GM11168 (cell line): ENCODE measurements at regions not wholly inside any gene's neighbourhood (a gene's known extent, or its start where the extent isn't known, plus 50 kb on each side); places are given as distances from the start of the nearest gene placed in this dataset.

Source experiments
- in situ Hi-C: fragments of 300-500 bp; cut with MboI; formaldehyde crosslinking; loops from one replicate; pipeline ENCODE4 v1.12.0; 2022; ENCODE audit warnings: low sequenced_read_pairs; ENCODE audit not compliant: unreplicated experiment

DNA sequence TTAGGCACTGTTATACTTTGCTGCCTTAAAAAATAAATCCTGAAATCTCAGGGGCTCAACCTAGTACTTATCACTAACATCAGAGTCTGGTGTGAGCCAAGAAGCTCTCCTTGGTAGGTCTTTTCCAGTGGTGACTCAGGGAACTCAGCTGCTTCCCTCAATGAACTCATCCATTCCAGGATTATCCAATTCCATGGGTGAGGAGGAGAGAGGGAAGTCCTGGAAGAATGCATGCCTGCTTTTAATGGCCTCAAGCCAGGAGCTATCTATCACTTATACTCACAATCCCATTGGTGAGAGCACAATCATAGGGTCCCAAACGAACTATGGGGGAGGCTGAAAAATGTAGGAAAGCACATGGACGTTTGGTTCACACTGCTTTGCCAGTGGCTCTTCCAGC lies 113.6 kb downstream of the POLR2M start:
- in situ Hi-C loops: no loop called here

DNA sequence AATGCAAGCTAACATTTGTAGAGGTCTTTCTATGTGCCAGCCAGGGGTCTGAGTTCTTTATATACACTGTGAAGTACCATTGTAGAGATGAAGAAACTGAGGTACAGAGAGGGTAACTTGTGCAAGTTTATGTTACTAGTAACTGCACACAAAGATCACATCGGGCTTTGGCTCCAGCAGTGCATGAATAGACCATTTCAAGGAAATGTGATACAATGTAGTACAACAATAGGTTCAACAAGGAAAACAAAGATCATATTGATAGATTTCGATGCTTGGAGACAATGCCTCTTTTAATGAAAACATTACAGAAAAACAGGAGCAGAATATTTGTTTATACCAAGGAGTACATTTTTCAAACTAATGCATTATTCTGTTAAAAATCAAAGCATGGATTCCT lies 115.3 kb downstream of the POLR2M start:
- in situ Hi-C loops: no loop called here

DNA sequence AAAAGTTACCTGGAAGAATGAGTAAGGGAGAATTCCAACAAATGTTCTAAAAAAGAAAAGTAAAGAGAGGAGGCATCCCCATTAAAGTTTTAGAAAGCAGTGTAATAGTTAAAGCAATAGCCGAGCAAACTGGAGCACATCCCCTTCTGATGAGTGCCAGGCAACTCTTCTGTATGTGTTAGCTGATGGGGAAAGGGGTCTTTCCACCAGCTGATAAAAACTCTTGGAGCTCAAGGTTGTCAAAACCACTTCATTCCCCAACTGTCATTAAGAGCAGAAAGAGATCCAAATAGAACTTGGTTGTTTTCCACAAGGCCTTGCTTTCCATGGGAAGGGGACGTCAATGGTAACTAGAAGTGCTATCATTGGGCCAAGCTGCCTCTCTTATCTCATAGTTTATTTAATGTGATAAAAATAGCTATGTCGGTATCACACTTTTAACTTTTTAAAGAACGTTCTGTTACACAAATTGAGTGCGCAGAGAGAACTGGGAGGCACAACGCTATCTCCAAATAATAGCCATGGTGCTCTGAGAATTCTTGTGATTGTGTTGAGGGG lies 116.9 kb downstream of the POLR2M start:
- in situ Hi-C loops: no loop called here

DNA sequence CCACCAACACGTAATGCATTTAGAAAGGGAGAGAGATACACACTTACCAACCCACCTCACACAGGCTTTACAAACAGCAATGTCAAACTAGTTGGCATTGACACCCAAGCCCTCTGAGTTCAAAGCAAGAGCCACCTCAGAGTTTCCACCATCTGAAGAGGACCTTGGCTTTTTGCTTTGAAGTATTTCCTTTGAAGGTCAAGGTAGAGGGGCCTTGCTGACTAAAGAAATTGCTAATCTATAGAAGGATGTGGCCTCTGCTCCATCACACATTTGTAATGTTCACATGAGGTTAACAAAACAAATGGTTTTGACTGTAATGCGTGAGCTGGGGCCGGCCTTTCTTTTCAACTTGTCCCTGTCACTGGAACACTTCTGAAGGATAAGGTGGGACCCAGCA lies 117.7 kb downstream of the POLR2M start:
- in situ Hi-C loops: no loop called here

DNA sequence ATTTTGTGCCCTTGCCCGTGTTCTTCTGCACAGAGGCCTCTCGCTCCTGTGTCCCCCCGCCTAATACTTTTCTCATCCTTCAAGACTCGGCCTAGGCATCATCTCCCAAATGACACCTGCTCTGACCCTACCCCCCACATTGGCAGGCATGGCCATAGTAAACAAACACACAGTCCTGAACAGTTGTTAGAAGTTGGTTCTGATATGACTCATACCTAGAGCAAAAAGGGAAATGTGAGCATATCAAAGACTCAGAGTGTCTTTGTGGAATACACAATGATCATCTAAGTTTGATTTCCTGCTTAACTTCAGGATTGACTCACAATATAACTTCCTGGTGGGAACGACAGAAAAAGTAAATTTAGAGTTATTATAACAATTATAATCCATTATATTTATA lies 120.5 kb downstream of the POLR2M start:
- in situ Hi-C loops: no loop called here

DNA sequence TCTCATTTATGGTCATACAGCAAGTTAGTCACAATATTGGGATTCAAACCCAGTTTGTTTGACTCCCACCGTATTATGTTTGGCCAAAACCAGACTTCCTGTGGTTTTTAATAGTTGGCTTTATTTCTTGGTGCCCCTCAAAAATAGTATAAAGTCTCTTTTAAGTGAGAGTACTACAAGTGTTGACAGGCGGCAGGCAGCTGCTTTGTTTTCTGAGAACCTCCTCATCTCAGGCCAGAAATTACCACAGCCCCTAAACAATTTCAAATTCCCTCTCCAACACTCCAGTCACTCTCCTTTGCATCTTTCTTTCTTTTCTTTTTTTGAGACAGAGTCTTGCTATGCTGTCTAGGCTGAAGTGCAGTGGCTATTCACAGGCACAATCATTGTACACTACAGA lies 121.5 kb downstream of the POLR2M start:
- in situ Hi-C loops: no loop called here

DNA sequence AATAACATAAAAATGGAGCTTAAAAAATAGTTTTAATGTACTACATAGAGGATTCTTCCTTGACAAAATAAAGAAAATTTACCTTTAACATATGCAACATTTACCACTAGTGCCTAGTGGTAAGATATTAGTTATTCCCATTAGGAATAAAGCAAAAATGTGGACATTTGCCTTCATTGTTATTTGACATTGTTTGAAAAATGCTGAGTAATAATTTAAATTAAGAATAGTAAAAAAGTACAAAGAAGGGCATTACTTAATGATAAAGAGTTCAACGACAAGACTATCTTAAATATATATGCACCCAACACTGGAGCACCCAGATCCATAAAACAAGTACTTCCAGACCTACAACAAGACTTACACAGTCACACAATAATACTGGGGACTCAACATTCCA lies 125.7 kb downstream of the POLR2M start:
- in situ Hi-C loops: no loop called here

DNA sequence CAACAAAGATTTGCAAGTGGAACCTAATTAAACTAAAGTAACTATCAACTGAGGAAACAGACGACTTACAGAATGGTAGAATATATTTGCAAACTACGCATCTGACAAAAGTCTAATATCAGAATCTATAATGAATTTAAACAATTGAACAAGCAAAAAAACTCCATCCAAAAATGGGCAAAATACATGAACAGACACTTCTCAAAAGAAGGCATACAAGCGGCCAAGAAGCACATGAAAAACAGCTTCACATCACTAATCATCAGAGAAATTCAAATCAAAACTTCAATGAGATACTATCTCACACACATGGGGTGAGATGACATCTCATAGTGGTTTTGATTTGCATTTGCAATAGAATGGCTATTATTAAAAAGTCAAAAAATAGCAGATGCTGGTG lies 128.6 kb downstream of the POLR2M start:
- in situ Hi-C loops: no loop called here

DNA sequence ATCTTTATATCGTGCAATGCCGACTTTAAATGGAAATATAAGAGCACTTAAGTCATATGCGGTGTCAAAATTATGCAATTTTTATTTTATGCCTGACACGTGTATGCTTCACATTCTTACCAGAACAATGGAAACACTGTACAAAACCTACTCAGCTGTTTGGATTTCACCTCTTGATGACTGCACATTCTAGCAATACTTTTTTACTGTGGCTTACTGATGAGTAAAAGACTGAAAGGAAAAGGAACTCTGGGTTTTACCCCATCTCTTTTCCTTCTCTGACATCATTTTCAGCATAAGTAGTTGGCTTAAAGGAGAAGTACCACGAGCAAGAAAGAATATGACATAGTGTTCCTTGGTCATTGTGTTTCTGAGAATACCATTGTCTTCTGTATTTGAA lies 142.8 kb downstream of the POLR2M start:
- in situ Hi-C loops: no loop called here

DNA sequence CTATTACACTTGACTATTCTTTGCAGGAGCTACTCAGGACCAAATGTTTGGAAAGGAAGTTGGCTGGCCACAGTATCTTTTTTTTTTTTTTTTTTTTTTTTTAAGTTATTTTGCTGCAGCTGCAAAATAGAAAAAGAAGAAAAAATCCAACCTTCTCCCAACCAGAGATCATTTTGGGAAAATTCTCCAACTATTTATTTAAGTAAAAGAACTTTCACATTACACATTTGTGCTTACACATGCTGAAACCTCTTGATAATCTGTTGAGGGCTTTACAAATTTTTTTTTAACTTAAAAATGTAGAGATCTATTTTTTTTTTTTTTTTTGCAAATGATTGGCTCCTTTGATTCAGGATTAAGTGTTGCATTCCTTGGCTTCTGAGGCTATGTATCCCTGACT lies 148.0 kb downstream of the POLR2M start:
- in situ Hi-C loops: loop anchor here (10.0 kb wide), 1 partner anchor 90 kb away; no protein-coding TSS in a partner anchor

DNA sequence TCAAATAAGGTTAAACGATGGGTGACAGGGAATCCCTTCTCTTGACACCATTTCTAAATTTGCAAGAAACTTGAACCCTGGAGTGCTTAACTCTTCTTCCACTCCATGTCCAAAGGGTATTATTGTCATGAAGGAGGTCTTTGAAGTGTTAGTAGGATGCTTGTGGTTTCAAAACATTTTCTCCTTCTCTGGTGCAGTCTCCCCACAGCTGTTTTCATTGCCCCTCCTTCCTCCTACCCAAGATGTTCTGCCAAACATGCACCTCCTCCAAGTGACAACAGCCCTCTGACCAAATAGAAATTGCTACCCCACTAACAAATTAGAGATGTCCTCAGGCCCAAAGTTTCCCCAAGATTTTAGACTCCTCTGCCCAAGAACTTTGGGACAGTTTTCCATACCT lies 151.4 kb downstream of the POLR2M start:
- in situ Hi-C loops: loop anchor here (10.0 kb wide), 1 partner anchor 93 kb away; no protein-coding TSS in a partner anchor

DNA sequence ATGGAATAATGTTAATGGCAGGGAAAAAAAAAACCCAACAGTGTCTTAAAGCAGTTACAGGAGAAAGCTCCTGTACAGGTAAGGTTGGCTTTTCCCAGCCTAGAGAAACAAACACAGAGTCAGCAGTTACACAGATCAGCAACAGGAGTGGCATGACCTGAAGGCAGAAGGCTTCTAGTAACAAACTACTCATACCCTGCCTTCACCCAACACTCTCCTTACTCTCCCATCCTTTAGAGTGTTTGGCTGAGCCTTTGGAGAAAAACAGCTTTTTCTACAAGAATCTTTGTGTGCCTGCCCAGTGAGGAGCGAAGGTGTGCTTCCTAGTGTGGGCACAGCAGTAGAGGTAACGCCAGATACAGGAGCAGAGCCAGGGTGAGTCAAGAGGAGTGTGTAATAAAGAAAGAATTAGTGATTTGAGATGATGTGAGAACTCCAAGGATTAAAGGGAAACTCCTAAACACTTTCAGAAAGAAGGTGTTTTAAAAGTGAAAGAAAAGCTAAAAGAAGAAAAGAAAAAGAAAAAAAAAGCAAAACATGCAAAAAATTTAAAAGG lies 152.7 kb downstream of the POLR2M start:
- in situ Hi-C loops: loop anchor here (10.0 kb wide), 1 partner anchor 94 kb away; no protein-coding TSS in a partner anchor

DNA sequence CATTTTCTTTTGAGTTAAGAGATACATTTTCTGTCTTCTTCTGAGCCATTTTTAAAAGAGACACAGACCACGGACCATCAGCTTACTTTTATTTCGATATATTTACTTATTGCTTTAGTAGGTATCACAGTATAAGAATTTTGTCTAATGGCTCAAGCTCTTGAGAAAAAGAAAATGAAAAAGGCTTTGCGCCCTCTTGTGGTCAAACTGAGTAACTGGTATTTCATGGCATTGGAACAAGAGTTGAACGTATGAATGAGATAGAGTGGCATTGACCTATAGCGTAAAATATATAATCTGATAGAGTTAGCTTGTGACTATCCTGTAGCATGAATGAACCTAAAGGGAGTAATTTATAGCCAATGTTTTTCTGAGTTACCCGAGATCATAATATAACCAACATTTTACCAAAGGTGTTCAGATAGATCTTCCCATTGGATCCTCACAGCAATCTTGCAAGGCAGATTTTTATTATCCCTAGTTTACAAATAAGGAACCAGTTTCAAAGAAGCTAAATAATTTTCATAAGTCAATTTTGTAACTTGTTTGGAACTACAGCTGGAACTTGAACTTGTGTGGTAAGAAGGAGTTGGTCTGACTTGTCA lies 154.6 kb downstream of the POLR2M start:
- in situ Hi-C loops: no loop called here

DNA sequence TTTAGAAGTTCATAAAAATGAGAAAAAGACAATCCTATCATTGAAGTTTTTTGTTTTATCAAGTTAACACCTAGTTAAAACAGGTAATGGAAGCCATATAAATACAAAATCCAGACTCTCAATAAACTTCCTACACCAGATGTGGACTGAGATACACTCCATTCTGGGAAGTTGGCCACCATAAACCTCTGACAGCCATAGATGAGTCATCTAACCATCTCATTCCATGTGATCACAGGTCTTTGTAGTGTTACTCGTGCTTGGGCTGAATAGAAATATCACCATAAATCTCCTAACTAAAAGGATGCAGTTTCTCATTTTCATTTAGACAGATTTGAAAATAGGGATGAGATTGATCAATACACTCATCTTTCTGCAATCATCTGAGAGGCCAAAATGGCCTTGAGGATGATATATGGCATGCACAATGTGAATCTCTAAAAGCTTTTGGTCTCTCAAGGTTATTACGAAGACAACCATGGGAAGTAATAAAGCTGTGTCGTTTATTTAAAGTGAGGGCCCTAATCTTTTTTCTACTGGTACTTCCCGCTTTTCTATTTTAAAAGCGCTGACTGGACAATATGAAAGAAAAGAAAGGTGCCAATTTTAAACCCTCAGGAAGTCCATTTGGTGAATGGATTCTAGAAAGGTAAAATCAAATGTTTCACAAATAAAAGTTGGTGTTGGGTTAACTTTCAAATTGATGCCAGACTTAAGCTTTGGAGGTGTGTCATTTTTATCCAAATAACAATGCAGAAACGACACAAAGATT lies 155.5 kb downstream of the POLR2M start:
- in situ Hi-C loops: no loop called here

DNA sequence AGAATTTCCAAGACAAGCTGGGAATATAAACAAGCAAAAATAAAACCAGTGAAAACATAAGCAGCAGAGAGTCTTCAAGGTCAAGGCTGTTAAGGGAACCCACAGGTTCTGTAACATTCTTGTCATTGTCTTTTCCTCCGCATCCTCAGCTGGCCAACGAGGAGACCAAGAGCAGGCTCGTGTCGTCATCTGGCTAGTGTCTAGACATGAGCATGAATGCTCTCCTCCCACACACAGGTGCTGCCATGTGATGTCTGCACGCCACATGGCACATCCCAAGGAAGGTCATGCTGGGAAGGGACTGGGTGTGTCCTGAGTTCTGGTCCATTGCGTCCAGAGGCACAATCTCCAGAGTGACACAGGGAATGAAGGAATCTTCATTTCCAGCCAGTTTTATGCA lies 156.2 kb downstream of the POLR2M start:
- in situ Hi-C loops: no loop called here

DNA sequence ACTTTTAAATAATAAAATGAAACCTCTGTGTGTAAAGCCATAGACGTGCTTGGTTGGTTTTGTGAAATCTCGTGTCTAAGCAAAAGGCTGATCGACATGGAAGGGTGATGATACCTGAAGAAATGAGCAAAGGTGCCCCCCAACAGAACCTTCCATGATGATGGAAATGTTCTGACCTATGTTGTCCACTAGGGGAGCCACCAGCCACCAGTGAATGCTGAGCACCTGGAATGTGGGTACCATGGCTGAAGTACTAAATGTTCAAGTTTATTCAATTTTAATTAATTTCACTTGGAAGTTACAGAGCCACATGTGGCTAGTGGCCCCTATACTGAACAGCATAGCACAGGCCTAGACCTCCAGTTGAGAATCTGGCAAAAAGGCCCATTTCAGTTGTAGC lies 158.8 kb downstream of the POLR2M start:
- in situ Hi-C loops: no loop called here

DNA sequence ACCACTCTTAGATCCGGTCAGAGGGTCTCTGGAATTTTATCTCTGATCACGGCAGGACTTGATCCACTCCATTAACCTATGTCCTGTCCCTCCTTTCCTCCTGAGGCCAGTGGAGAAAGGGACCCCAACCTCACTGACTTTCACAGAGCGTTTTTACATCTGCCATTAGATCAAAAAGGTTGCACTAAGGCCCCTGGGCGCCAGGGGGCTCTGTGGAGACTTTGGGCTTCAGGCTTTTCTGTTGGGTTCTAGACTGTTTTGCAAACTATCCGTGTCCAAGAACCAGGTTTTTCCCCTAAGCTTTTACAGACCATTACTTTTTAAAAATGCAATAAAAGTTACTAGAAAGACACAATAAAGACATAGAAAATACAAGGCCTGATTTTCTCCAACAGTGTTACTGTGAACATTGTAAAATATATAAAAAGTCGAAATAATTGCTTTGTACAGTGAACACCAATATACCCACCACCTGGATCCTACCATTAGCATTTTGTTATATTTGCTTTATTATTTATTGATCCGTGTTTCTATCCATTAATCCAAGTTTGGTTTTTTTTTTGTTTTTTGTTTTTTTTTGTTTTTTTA lies 159.7 kb downstream of the POLR2M start:
- in situ Hi-C loops: no loop called here

DNA sequence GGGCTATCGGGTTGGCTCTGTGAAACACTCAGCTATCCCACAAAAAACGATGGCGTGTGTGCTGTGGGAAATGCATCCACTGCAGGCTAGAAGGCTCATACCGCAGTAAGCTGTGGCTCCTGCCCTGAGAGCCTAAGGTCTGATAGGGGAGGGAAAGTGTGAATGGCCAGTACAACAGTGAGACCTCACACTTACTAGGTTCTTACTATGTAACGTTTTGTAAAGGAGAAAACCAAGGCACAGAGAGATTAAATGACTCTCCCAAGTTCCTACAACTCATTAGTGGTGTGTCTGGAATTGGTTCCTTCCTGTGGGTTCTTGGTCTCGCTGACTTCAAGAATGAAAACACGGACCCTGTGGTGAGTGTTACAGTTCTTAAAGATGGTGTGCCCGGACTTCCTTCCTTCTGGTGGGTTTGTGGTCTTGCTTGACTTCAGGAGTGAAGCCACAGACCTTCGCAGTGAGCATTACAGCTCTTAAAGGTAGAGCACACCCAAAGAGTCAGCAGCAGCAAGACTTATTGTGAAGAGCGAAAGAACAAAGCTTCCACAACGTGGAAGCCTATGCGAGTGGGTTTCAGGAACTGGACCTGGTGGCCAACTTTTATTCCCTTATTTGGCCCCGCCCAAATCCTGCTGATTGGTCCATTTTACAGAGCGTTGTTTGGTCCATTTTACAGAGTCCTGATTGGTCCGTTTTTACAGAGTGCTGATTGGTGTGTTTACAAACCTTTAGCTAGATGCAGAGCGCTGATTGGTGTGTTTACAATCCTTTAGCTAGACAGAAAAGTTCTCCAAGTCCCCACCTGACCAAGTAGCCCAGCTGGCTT lies 161.7 kb downstream of the POLR2M start:
- in situ Hi-C loops: no loop called here

DNA sequence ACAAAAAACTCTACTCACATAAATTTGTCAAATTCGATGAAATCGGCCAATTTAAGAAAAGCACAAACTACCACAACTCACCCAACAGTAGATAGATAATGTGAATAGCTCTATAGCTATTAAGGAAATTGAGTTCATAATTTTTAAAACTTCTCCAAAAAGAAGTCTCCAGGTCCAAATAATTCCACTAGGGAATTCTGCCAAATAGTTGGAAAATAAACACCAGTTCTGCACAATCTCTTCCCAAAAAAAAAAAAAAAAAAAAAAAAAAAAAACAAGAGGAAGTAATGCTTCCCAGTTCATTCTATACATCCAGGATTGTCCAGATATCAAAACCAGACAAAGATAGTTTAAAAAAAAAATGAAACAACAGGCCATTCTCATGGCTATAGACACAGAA lies 164.2 kb downstream of the POLR2M start:
- in situ Hi-C loops: no loop called here
